ENCODE measurements at regions not wholly inside any gene's neighbourhood (a gene's known extent, or its start where the extent isn't known, plus 50 kb on each side); places are given as distances from the start of the nearest gene placed in this dataset.
A peak's percentile ranks its signal among the peaks of the same experiment; 100 is the strongest.

DNA sequence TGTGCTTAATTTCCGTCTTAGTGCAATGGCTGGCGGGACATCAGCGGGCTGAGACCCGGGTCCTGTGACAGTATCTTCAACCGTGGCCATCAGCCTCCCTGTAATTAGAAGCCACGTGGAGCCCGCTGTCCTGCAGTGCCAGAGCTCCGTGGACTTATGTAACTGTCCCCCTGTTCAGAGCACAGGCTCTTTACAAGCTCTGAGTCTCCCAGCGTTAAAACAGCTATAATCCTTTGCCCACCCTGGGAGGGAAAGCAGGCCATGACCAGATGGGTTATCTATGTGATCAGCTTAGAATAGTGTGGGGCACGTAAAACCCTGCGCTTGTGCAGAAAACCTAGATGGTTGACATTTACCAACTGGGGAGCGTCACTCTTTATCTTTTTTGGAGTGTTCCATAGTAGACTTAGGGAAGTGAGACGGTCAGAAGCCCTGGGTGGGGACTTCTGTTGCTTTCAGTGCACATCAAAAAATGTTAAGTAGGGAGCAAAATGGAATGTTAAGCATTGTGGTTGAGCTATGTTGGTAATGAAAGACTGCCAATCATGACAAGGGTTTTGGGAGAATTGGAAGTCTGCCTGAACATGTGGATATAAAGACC, 103.5 kb upstream of the CADM1 start:
- Histone ChIP-seq H3K27ac (ENCODE audit: low read depth in 2 of 2, low read length in 1 of 2) (no peak overlapping the region), H4K20me1 (ENCODE audit: insufficient read depth) (no peaks in the 10 kb centered on the region), H3K4me2 (no peak overlapping the region), H3K9me2 (no peaks in the 10 kb centered on the region), H3K79me2 (ENCODE audit: insufficient read depth) (no peaks in the 10 kb centered on the region; the same call in 1 of the 2 replicates), H3K4me3 (ENCODE audit: low read depth in 2 of 2, low read length in 1 of 2) (no peak overlapping the region), H2AFZ (ENCODE audit: low read depth) (no peak overlapping the region), H3F3A (replicated peaks; ENCODE audit: insufficient read depth) (peaks cover 3% of the 10 kb centered on the region), H3K27me3 (ENCODE audit: insufficient read depth) (no peaks in the 10 kb centered on the region), H3K4me1 (ENCODE audit: control insufficient read depth in 1 of 2, insufficient read depth in 2 of 2, low read depth in 1 of 2, low read length in 1 of 2) (peaks cover 0 to 27% of the 10 kb centered on the region in 2 experiments; a peak in 1 of 4 replicates), H3K9ac (no peak overlapping the region), H3K9me3 (no peaks in the 10 kb centered on the region), H3K36me3 (replicated peaks in 1 of 2; ENCODE audit: control insufficient read depth in 1 of 2, insufficient read depth in 2 of 2, low read length in 1 of 2) (no peaks in the 10 kb centered on the region)
- TF ChIP-seq ELF1 (IDR thresholded peaks at IDR 0.05) (no peak), YY1 (IDR thresholded peaks at IDR 0.05; ENCODE audit: low read depth) (no peak), TCF12 (IDR thresholded peaks at IDR 0.05) (no peak), SIN3A (IDR thresholded peaks at IDR 0.05; ENCODE audit: borderline replicate concordance, low read depth, low read length) (no peak), CHD2 (IDR thresholded peaks at IDR 0.05; ENCODE audit: low read length, partially characterized antibody) (no peak), EZH2phosphoT487 (IDR thresholded peaks at IDR 0.05; ENCODE audit: borderline replicate concordance, low read depth) (no peak), JUND (IDR thresholded peaks at IDR 0.05) (no peak), SMC3 (IDR thresholded peaks at IDR 0.05; ENCODE audit: low read depth, low read length) (no peak), EP300 (IDR thresholded peaks at IDR 0.05; ENCODE audit: borderline replicate concordance in 1 of 2, low read depth in 1 of 2, low read length in 1 of 2) (no peak), FOSL2 (IDR thresholded peaks at IDR 0.05; ENCODE audit: borderline replicate concordance, low read depth) (no peak), MXI1 (IDR thresholded peaks at IDR 0.05; ENCODE audit: low read depth, low read length) (no peak), RAD21 (IDR thresholded peaks at IDR 0.05; ENCODE audit: low read length) (no peak), NRF1 (IDR thresholded peaks at IDR 0.05; ENCODE audit: low read depth, low read length) (no peak)
- TF ChIP-seq, protein P1, sequence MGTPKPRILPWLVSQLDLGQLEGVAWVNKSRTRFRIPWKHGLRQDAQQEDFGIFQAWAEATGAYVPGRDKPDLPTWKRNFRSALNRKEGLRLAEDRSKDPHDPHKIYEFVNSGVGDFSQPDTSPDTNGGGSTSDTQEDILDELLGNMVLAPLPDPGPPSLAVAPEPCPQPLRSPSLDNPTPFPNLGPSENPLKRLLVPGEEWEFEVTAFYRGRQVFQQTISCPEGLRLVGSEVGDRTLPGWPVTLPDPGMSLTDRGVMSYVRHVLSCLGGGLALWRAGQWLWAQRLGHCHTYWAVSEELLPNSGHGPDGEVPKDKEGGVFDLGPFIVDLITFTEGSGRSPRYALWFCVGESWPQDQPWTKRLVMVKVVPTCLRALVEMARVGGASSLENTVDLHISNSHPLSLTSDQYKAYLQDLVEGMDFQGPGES (IDR thresholded peaks at IDR 0.05; ENCODE audit: low read depth, low read length) = no peak
- TF ChIP-seq, protein P2, sequence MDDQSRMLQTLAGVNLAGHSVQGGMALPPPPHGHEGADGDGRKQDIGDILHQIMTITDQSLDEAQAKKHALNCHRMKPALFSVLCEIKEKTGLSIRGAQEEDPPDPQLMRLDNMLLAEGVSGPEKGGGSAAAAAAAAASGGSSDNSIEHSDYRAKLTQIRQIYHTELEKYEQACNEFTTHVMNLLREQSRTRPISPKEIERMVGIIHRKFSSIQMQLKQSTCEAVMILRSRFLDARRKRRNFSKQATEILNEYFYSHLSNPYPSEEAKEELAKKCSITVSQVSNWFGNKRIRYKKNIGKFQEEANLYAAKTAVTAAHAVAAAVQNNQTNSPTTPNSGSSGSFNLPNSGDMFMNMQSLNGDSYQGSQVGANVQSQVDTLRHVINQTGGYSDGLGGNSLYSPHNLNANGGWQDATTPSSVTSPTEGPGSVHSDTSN (IDR thresholded peaks at IDR 0.05) = no peak
- TF ChIP-seq, protein P3, sequence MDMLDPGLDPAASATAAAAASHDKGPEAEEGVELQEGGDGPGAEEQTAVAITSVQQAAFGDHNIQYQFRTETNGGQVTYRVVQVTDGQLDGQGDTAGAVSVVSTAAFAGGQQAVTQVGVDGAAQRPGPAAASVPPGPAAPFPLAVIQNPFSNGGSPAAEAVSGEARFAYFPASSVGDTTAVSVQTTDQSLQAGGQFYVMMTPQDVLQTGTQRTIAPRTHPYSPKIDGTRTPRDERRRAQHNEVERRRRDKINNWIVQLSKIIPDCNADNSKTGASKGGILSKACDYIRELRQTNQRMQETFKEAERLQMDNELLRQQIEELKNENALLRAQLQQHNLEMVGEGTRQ (IDR thresholded peaks at IDR 0.05; ENCODE audit: borderline replicate concordance, low read depth, low read length) = no peak
- TF ChIP-seq, protein P4, sequence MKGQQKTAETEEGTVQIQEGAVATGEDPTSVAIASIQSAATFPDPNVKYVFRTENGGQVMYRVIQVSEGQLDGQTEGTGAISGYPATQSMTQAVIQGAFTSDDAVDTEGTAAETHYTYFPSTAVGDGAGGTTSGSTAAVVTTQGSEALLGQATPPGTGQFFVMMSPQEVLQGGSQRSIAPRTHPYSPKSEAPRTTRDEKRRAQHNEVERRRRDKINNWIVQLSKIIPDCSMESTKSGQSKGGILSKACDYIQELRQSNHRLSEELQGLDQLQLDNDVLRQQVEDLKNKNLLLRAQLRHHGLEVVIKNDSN (IDR thresholded peaks at IDR 0.05; ENCODE audit: borderline replicate concordance, low read depth) = no peak
- TF ChIP-seq, protein P5, sequence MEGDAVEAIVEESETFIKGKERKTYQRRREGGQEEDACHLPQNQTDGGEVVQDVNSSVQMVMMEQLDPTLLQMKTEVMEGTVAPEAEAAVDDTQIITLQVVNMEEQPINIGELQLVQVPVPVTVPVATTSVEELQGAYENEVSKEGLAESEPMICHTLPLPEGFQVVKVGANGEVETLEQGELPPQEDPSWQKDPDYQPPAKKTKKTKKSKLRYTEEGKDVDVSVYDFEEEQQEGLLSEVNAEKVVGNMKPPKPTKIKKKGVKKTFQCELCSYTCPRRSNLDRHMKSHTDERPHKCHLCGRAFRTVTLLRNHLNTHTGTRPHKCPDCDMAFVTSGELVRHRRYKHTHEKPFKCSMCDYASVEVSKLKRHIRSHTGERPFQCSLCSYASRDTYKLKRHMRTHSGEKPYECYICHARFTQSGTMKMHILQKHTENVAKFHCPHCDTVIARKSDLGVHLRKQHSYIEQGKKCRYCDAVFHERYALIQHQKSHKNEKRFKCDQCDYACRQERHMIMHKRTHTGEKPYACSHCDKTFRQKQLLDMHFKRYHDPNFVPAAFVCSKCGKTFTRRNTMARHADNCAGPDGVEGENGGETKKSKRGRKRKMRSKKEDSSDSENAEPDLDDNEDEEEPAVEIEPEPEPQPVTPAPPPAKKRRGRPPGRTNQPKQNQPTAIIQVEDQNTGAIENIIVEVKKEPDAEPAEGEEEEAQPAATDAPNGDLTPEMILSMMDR (IDR thresholded peaks at IDR 0.05) = no peak
- peak; percentile 26 for DNase-seq
- POLR2A ChIA-PET = no interaction called here
- WGBS (ENCODE audit: low lambda C conversion rate) = 53% methylated on average over 12 of the region's 13 CpGs
- CTCF ChIA-PET = interaction anchor here (0.7 to 1.7 kb wide), 5 partner anchors 9 to 305 kb away, joined by 3 to 7 read pairs (median 3); no protein-coding TSS in a partner anchor

Data from SK-N-SH (cell line).